ENCODE measurements at regions not wholly inside any gene's neighbourhood (a gene's known extent, or its start where the extent isn't known, plus 50 kb on each side); places are given as distances from the start of the nearest gene placed in this dataset.
"Not testable (repeated sequence)": the region's sequence is repeated elsewhere in the genome, so short reads cannot be mapped to it uniquely, and the experiment has no call there.

DNA sequence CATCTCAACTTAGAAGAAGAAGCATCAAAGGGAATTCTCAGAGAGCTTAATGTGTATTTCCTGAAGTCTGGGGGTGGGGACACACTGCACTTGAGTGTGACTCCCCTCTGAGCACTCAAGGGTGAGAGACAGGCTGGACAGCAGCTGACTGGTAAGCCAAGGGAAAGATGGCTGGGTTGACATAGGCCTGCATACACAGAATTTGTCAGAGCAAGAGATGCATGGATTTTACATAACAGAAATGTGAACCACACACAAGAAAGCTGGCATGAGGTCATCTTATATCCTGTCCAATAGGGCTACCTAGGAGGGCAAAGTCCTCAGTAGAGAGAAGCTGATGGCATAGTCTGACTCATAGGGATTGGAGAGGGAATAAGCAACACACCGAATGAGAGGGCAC is 114.3 kb upstream of the EPB41L4A start:
- no peak for DNase-seq (ENCODE audit: low read depth in 2 of 3, low spot score in 2 of 3)

DNA sequence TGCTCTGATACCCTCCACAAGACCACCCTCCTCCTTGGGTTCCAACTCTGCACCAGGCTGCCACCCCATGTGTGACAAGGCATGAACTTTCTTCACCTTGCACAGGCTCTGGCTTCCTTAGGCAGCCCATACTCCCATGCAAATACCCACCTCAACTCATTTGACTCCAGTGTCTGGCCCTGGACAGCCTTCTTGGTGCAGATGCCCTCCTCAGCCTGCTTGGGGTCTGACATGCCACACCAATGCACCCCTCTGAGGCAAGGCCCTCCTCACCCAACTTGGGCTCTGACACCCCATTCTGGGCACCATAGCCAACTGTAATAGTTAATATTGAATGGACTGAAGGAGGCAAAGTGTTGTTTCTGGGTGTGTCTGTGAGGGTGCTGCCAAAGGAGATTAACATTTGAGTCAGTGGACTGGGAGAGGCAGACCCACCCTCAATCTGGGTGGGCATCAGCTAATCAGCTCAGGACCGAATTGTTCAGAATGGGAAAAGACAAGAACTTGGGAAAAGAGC is 115.0 kb upstream of the EPB41L4A start:
- no peak for DNase-seq (ENCODE audit: low read depth in 2 of 3, low spot score in 2 of 3)

DNA sequence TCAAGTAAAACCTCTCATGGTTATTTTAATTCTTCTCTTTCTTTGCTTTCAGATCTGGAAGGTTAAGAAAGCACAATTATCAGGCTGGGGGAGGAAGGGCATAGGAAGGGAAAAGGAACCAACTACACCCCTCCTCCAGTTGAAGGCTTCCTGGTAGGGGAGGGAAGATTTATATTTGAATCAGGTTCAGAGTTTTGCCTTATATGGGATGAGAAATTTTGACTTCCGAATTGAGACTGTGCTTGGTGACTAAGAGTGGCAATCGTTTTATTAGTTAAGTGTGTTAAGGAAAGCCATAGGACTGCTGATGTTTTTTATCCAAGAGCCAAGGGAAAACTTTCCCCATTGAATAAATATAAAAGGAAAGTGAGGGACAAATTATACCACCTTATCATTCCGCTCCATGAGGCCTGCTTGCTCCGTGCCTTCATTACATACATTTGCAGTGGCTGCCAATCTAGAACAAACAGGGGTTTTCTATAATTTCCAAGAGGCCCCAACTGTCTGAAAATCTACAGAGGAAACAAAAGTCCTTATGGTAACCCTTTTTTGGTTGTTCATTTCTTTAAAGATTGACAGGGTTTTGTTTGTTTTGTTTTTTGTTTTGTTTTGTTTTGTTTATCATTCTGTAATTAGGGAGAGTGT is 115.7 kb upstream of the EPB41L4A start:
- DNase-seq (ENCODE audit: low read depth in 2 of 3, low spot score in 2 of 3), result no peak

DNA sequence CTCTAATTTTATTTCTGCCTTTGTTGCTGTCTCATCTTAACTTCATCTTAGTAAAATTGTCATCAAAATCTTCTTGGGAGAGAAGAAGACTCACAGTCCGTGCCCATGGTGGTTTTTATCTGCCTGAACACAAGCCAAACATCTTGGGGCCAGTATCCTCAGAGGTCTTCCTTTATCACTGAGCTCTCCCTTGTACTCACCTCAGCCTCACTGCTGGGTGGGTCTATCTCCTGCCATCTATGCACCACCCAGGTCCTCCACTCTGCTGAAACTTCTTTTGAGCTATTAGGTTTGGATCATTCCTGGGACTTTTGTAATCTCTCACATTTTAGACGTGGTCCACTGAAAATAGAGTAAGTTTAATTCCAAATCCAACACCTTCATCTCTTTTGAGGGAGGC is 116.3 kb upstream of the EPB41L4A start:
- no peak for DNase-seq (ENCODE audit: low read depth in 2 of 3, low spot score in 2 of 3)

DNA sequence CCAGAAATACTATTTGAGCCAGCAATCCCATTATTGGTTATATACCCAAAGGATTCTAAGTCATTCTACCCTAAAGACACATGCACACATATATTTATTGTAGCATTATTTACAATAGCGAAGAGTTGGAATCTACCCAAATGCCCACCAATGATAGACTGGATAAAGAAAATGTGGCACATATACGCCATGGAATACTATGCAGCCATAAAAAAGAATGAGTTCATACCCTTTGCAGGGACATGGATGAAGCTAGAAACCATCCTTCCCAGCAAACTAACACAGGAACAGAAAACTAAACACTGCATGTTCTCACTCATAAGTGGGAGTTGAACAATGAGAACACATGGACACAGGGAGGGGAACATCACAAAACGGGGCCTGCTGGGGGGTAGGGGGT is 125.5 kb upstream of the EPB41L4A start:
- not testable (repeated sequence) for DNase-seq (ENCODE audit: low read depth in 2 of 3, low spot score in 2 of 3)

DNA sequence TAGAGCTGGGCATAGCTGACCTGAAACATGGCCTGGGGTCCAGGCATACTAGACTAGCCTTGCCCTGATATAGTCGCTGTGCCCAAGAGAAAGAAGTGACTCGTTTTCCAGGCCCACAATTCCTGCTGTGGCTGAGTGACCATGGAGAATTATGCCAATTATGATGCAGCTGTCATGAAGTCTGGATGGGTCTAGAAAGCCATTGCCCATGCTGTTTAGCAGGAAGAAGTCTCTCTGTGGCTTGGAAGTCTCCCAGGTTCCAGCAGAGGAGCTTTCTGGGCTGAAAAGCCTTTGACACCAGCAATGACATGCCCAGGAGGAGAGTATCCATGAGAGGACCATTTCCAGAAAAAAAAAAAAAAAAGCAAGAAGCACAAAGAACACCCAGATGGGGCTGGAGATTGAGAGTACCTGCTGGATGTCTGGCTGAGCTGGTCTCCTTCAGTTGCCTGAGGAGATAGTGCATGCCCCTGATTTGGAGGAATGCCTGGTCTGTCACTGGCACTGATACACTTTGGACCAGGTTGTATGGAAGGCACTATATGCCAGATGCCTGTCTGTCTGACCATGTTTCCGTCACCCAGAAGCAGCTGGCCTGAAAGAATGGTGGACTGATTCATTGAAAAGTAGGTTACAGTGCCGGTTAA is 128.0 kb upstream of the EPB41L4A start:
- DNase-seq (ENCODE audit: low read depth in 2 of 3, low spot score in 2 of 3), result no peak

DNA sequence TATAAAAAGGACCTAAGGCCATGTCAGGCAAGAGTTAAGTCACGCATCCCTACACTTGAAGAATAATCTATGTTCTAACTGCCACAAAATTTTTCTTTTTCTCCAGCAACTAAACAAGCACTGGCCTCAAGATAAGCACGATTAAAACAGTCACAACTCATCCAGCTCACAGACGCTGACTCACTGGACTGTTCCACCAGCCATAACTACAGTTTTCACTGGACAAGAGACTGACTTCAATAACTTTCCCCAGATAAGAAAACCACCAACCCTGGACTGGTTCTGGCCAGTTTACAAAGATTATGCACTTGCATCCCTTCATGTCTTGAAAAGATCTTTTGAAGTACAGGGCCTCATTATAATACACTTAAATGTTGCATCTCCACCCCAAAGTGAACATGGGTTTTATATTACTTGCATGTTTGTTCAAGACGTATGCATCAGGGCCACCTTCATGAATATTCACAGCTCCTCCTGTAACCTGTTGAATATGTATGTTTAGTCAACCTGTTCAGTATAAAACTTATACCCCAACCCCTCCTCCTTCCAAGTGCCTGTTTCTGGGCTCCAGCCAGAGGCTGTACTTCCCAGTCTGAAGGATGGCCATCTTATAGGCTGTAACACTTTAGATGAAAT is 129.3 kb upstream of the EPB41L4A start:
- peak in 2 of 3 donors; percentile 44 to 72 for DNase-seq (ENCODE audit: low read depth in 2 of 3, low spot score in 2 of 3)

DNA sequence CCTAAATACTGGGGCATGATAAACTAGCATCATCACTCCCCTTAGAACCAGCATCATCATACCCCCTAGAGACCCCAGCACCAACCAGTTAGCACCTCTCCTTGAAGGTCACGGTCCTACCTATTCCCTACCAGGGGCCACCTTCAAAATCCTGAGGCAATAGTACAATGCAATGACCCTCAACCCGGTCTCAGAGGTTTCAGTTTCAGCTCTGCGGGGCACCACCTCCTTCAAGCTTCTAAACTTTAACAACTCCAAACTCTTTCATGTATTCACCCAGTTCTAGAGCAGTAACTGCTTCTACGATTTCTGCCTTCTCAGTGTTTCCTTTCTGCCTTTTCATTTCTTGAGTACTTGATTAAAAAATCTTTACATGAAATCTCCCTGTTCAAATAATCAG is 130.1 kb upstream of the EPB41L4A start:
- no peak for DNase-seq (ENCODE audit: low read depth in 2 of 3, low spot score in 2 of 3)

DNA sequence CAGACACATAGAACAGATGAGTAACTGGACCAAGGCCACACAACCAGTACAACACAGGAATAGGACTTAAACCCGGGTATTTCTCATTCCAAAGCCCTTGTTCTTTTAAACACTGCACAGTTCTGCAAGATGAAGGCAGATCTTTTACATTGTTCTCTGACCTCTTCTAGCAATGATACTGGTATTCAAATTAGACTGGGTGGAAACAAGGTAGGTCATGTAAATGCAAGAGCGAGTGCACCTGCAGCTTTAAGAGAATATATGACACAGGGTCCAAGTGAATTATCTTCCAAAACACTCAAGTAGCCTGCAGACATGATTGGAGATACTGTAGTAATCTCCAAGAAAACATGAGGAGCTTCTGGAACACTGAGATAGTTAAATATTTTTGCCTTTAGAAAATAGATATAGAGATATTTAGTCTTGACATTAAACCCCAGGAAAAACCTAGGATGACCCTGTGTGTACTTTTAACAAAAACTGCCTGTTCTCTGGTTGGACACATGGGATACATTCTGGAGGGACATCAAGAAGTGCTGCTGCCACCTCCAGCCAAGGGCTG is 130.6 kb upstream of the EPB41L4A start:
- no peak for DNase-seq (ENCODE audit: low read depth in 2 of 3, low spot score in 2 of 3)

DNA sequence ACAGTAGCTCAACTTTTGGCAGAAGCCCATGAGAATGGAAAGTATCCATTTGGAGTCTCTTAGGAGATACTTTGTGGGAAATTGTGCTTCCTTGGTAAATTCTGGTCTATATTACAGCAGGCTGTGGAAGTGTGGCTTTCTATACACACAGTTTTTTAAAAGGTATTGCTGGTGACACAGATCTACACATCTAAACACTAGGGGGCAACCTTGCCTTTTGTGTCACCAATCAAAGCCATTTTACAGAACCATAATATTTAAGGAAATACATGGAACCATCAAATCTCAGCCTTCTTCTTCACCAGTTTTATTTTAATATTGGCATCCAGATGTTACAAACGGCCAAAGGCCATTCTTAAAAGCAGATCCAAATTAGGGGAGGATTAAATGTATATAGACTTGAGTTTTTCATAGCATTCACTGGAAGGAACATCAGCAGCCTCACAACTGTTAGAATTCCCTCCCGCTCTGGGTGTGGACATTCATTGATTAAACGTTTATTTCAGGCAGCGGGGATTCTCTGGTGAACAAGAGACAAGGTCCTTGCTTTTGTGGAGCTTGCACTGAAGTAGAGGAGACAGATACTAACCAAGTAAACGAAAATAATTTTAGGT is 132.4 kb upstream of the EPB41L4A start:
- peak; percentile 11 to 77 (median 44) for DNase-seq (ENCODE audit: low read depth in 2 of 3, low spot score in 2 of 3)

DNA sequence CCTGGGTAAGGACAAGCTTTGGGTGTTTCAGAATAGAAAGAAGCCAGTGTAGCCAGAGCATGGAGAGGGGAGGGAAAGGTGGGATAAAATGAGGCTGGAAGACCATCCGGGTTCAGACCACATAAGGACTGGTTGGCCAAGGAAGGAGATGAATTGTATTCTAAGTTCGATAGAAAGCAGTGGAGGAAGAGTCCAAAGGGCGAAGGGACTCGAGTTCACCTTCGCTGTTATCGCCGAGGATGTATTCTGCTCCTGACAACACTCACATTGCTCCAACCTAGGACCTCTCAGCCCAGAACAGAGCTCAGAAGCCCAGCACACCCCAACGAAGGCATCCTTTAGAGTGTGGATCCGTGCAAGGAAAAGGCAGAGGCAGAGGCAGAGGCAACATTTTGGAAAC is 133.1 kb upstream of the EPB41L4A start:
- DNase-seq (ENCODE audit: low read depth in 2 of 3, low spot score in 2 of 3), result no peak

DNA sequence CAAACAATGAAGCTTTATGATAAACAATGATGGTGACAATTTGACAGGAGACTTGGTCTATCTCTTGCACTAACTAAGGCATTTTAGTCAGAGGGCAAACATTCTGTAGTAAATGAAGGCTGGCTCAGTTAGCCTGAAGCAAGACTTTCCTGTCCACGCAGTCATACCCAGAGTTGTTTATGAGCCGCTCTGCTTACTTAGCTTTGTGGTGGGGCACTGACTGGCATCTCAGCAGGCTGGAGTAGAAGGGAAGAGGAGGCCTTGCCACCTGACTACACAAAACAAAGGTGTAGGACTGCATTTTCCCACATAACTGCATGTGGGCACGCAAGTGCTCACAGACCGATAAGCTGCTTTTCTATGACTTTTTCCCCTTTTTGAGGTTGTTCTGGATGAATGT is 133.7 kb upstream of the EPB41L4A start:
- DNase-seq (ENCODE audit: low read depth in 2 of 3, low spot score in 2 of 3), result no peak

DNA sequence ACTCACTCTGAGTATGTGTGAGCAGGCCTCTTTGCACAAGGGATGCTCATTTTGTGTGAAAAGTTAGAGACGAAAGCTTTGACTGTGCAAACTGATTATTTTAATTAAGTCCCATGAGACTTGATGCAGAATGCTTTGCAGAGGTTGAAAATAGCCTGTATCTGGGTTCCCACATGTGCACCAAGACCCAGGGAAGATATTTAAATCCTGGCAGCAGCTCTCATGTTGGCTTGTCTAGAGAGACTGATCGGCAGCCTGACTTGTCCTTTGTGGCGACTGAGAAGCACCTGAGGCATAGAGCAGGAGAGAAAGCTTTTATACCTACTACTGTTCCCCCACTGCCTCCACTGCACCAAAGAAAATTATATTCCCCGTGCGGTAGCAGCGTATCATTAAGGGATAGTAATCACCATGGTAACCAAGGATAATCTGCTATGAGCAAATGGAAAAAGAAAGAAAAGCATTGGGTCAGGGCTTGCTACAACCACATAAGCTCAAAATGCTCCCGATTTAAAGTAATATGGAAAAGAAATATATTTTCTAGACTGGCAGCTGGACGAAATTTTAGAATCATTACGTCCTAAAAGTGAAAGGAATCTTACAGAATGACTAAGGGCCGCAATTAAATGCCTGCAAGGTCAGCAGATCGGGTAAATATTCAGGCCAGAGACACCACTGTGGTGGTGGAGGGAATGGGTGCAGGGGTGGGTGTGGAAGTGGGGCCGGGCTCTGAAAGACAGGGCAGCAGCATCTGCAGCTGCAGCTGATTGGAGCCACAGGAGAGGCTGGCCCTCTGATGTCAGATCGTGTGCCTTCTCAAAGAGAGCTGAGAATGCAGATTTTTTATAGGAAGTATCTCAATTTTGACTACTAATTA is 135.3 kb upstream of the EPB41L4A start:
- DNase-seq (ENCODE audit: low read depth in 2 of 3, low spot score in 2 of 3), result no peak

DNA sequence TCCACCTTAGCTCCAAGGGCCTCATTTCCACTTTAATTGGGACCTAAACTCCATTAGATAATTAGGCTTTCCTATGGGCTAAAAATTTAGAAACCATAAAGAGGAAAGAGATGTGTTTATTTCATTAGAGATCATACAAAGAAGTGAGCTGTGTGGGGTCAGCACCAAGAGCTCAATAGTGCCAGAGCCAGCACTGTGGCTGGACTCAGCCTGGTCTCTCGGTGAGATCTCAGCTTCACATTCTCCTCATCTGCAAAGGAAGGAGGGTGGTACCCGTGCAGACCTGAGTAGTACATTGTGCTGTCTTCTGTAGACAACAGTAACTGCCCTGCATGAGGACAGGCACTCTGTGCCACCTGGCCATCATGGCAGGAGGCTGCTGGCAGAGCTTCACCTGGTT is 136.1 kb upstream of the EPB41L4A start:
- DNase-seq (ENCODE audit: low read depth in 2 of 3, low spot score in 2 of 3), result no peak

DNA sequence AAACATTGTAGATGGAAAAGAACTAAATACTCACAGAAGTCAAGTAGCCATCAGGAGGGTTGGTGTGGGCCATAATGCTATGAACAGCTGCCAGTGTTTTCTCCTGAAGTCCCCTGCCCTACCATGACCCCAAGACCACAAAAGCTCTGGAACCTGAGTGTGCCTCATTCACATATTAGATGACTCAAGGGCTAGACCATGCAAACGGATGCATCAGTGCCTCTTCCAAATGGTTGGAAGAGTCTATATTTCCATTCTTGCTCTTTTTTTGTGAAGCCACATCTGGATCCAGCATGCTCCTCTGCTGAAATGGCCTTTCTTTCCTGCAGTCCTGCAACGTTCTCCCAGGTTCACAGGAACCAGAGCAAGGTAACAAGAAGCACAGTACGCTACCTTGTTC is 136.6 kb upstream of the EPB41L4A start:
- DNase-seq (ENCODE audit: low read depth in 2 of 3, low spot score in 2 of 3), result no peak

DNA sequence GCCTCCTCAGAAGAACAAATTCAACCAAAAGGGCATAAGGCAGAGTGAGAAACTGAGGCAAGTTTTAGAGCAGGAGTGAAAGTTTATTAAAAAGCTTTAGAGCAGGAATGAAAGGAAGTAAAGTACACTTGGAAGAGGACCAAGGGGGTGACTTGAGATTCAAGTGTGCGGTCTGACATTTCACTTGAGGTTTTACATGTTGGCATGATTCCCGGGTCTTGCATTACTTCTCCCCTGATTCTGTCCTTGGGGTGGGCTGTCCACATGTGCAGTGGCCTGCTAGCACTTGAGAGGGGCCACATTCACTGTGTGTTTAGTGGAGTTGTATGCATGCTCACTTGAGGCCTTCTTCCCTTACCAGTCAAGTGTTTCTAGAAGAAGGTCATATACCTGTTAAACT is 140.4 kb upstream of the EPB41L4A start:
- peak in 2 of 3 donors; percentile 33 to 80 for DNase-seq (ENCODE audit: low read depth in 2 of 3, low spot score in 2 of 3)

DNA sequence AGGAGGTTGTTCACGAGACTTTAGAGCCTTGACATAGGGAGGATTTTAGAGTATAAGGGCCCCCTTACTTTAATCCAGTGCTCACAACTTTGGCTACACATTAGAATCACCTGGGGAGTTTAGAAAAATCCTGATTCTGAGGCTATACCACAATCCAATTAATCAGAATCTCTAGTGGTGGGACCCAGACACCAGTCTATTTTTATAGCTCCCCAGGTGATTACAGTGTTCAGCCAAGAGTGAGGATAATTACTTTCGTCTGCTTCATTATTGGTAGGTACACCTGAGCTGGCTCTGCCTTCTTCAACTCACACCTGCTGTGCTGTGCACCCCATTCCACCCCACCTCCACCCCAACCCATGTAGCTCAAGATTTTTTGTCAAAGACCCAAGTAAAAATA is 141.3 kb upstream of the EPB41L4A start:
- no peak for DNase-seq (ENCODE audit: low read depth in 2 of 3, low spot score in 2 of 3)

DNA sequence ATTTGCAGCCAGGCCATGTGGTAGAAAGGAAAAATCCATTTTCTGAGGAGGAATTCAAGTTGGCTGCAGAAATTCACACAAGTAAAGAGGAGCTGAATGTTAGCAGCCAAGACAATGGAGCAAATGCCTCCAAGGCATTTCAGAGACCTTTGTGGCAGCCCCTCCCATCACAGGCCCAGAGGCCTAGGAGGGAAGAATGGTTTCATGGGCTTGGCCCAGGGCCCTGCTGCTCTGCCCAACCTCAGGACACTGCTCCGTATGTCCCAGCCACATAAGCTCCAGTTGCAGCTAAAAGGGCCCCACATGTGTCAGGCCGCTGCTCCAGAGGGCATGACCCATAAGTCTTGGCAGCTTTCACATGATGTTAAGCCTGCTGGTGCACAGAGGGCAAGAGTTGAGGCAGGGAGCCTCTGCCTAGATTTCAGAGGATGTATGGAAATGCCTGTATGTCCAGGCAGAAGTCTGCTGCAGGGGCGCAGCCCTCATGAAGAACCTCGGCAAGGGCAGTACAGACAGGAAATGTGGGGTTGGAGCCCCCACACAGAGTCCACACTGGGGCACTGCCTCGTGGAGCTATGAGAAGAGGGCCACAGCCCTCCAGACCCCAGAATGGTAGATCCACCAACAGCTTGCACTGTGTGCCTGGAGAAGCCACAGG is 144.2 kb upstream of the EPB41L4A start:
- DNase-seq (ENCODE audit: low read depth in 2 of 3, low spot score in 2 of 3), result no peak

DNA sequence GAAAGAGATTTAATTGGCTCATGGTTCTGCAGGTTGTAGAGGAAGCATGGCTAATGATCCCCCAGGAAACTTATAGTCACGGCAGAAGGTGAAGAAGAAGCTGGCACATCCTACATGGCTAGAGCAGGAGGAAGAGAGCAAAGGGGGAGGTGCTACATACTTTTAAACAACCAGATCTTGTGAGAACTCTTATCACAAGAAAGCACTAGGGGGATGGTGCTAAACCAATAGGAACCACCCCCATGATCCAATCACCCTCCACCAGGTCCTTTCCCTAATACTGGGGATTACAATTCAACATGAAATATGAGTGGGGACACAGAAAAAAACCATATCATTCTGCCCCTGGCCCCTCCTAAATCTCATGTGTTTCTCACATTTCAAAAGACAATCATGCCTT is 147.2 kb upstream of the EPB41L4A start:
- DNase-seq (ENCODE audit: low read depth in 2 of 3, low spot score in 2 of 3), result no peak

DNA sequence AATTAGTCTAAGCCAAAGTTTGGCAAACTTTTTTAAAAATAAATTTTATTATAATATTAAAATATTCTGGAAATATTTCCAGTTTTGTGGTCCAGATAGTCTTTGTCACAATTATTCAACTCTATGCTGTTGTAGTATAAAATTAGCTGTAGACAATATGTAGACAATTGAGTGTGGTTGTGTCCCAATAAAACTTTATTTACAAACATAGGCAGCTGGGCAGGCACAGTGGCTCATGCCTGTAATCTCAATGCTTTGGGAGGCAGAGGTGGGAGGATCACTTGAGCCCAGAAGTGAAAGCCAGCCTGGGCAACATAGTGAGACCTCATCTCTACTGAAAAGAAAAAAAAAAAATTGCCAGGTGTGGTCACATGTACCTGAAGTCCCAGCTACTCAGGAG is 150.5 kb upstream of the EPB41L4A start:
- DNase-seq (ENCODE audit: low read depth in 2 of 3, low spot score in 2 of 3), result no peak
